ENCODE measurements at regions not wholly inside any gene's neighbourhood (a gene's known extent, or its start where the extent isn't known, plus 50 kb on each side); places are given as distances from the start of the nearest gene placed in this dataset.

DNA sequence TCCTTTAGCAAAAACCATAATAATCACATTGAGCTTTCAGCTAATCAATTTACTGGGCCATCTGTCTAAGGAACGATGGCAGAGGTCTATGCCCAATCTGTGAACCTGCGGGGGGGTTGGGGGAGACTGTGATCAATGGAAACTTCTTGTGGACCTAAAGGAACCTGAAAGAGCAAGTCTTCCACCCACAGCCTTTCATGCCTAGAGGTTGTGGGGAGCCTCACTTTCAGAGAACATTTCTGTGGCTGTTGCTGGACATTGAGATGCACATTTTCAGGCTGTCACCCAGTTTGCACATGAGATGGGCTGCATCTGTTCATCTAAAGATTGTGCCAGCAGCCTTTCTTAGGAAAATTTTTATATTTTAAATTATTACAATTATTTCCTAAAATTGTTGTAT is 310.0 kb upstream of the SPTLC3 start:
- Histone ChIP-seq H3K4me1 (replicated peaks in 1 of 2; ENCODE audit: control insufficient read depth in 2 of 2, insufficient read depth in 2 of 2, low read length in 2 of 2) (no peaks in the 10 kb centered on the region), H3K9me3 (replicated peaks; ENCODE audit: control insufficient read depth, insufficient read depth, low read depth, low read length) (no peaks in the 10 kb centered on the region), H3K9ac (ENCODE audit: insufficient read depth in 1 of 2, low read depth in 2 of 2, low read length in 2 of 2) (no peak overlapping the region), H3K27ac (ENCODE audit: extremely low read depth, low read depth, low read length) (no peak overlapping the region), H3K9me1 (ENCODE audit: control insufficient read depth, insufficient read depth, low read length) (no peaks in the 10 kb centered on the region), H3K4me2 (ENCODE audit: insufficient read depth, low read length) (no peak overlapping the region), H3K79me2 (ENCODE audit: control insufficient read depth, insufficient read depth, low read length) (no peaks in the 10 kb centered on the region), H4K20me1 (replicated peaks; ENCODE audit: control insufficient read depth, insufficient read depth, low read length) (no peaks in the 10 kb centered on the region), H3K27me3 (ENCODE audit: control insufficient read depth in 2 of 2, insufficient read depth in 2 of 2, low read length in 2 of 2) (no peaks in the 10 kb centered on the region), H3K36me3 (ENCODE audit: control insufficient read depth, insufficient read depth, low read length) (no peaks in the 10 kb centered on the region), H2AFZ (ENCODE audit: low read depth, low read length) (no peak overlapping the region), H3K4me3 (no peak overlapping the region)
- intact Hi-C loops (cut with micrococcal nuclease) = no loop called here
- no TSS peak for BruUV-seq (replicated peaks)
- TF ChIP-seq FIP1L1 (IDR thresholded peaks at IDR 0.05; ENCODE audit: low read depth, low read length, poor library complexity, severe bottlenecking) (no peak), PHTF2 (CRISPR knock-in tag; IDR thresholded peaks at IDR 0.05) (no peak), ZNF740 (CRISPR knock-in tag; IDR thresholded peaks at IDR 0.05) (no peak), ZNF740 (tag; IDR thresholded peaks at IDR 0.05) (no peak), HNRNPLL (IDR thresholded peaks at IDR 0.05; ENCODE audit: low read depth, low read length, poor library complexity, severe bottlenecking) (no peak), ZBTB34 (CRISPR knock-in tag; IDR thresholded peaks at IDR 0.05) (no peak), MAX (CRISPR knock-in tag; IDR thresholded peaks at IDR 0.05) (no peak), ETS1 (conservative IDR thresholded peaks at IDR 0.05; ENCODE audit: control insufficient read depth, low read depth, low read length) (no peak)
- TF ChIP-seq, protein P1, sequence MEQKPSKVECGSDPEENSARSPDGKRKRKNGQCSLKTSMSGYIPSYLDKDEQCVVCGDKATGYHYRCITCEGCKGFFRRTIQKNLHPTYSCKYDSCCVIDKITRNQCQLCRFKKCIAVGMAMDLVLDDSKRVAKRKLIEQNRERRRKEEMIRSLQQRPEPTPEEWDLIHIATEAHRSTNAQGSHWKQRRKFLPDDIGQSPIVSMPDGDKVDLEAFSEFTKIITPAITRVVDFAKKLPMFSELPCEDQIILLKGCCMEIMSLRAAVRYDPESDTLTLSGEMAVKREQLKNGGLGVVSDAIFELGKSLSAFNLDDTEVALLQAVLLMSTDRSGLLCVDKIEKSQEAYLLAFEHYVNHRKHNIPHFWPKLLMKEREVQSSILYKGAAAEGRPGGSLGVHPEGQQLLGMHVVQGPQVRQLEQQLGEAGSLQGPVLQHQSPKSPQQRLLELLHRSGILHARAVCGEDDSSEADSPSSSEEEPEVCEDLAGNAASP (IDR thresholded peaks at IDR 0.05) = no peak
- FAIRE-seq (no peak), DNase-seq (ENCODE audit: extremely low read depth in 1 of 4, low spot score in 3 of 4) (no peak), ATAC-seq (no peak)
- in situ Hi-C loops (cut with MboI) = no loop called here
- CTCF ChIA-PET (ENCODE audit: low intra/inter-chr PET ratio) = no interaction called here
- POLR2A ChIA-PET = no interaction called here
- 0% methylated on average over 2 of the region's 2 CpGs for WGBS (ENCODE audit: insufficient coverage, low coverage, missing lambda C conversion rate)
